Esophagus squamous epithelium (tissue), 4 donors: ENCODE measurements at regions not wholly inside any gene's neighbourhood (a gene's known extent, or its start where the extent isn't known, plus 50 kb on each side); places are given as distances from the start of the nearest gene placed in this dataset.

ENCODE experiments used
- POLR2A ChIP-seq, 4 donors: fragments of 450-650 bp; IDR thresholded peaks; one replicate each; pipeline ENCODE4 v1.6.1; 2017; ENCODE audit warnings: antibody characterized with exemption in 4 of 4, mild to moderate bottlenecking in 4 of 4, moderate library complexity in 3 of 4
- TF ChIP-seq, protein P1 (sequence below), 6 experiments: fragments of 450-650 bp in 4 of 6; fragments of 200-600 bp in 2 of 6; sonication (generic) in 2 of 6; IDR thresholded peaks; one replicate each; pipeline ENCODE4 v1.5.1; 2016 to 2019; ENCODE audit warnings: antibody characterized with exemption in 6 of 6, mild to moderate bottlenecking in 4 of 6, moderate library complexity in 4 of 6

DNA sequence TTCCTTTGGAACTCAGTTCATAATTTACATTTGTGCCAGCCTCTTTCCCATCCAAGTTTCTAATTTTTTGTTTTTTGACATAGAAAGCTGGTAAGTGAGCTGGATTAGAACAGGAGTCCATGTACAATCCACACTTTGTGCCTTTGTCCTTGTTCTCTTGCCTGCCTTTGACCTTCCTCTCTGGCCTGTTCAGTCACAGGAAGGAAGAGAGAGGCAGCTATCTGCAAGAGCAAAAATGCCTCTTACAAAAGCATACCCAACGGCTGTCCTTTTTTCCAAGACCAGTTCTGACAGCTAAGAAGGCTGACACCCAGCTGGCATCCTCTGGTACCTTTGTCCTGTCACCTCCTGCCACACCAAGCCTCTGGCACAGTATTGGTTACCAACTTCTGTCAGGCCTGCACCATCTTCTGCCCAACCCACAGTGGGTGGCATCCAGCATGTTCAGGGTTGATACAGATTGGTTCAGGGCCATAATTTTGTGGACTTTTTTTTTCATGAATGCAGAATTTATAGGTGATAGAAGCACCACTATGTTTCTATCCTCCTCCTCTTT lies 133.7 kb upstream of the KLF14 start:
- TF ChIP-seq, protein P1, sequence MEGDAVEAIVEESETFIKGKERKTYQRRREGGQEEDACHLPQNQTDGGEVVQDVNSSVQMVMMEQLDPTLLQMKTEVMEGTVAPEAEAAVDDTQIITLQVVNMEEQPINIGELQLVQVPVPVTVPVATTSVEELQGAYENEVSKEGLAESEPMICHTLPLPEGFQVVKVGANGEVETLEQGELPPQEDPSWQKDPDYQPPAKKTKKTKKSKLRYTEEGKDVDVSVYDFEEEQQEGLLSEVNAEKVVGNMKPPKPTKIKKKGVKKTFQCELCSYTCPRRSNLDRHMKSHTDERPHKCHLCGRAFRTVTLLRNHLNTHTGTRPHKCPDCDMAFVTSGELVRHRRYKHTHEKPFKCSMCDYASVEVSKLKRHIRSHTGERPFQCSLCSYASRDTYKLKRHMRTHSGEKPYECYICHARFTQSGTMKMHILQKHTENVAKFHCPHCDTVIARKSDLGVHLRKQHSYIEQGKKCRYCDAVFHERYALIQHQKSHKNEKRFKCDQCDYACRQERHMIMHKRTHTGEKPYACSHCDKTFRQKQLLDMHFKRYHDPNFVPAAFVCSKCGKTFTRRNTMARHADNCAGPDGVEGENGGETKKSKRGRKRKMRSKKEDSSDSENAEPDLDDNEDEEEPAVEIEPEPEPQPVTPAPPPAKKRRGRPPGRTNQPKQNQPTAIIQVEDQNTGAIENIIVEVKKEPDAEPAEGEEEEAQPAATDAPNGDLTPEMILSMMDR (IDR thresholded peaks at IDR 0.05): no peak
- TF ChIP-seq POLR2A (IDR thresholded peaks at IDR 0.05): no peak
